CD4-positive, CD25-positive, alpha-beta regulatory T cell (primary cell): ENCODE measurements at regions not wholly inside any gene's neighbourhood (a gene's known extent, or its start where the extent isn't known, plus 50 kb on each side); places are given as distances from the start of the nearest gene placed in this dataset.

Experiments
- ATAC-seq, 2 donors: fragments of 150-1000 bp; cut with Tn5 transposase; one replicate each; pipeline ENCODE4 v1.10.0; 2021; ENCODE audit warnings: low read depth in 2 of 2, moderate number of reproducible peaks in 2 of 2, moderate library complexity in 1 of 2
- DNase-seq, 3 donors: peaks; one replicate each; pipeline versions ENCODE4 v3.0.0 to v3.0.0-alpha.2; 2012 to 2022; ENCODE audit warnings: mixed read lengths in 1 of 3
- H3K27ac ChIP-seq: one replicate; pipeline ENCODE4 v1.7.0; 2013; ENCODE audit warnings: mild to moderate bottlenecking, low read length; ENCODE audit not compliant: insufficient read depth, poor library complexity, severe bottlenecking
- H3K27me3 ChIP-seq: one replicate; pipeline ENCODE4 v1.7.0; 2013; ENCODE audit warnings: low read length; ENCODE audit not compliant: control insufficient read depth, insufficient read depth
- H3K36me3 ChIP-seq: one replicate; pipeline ENCODE4 v1.7.0; 2013; ENCODE audit warnings: mild to moderate bottlenecking, low read length, moderate library complexity; ENCODE audit not compliant: control insufficient read depth, insufficient read depth
- H3K4me1 ChIP-seq: 2 replicates; pipeline ENCODE4 v1.7.0; 2013; ENCODE audit warnings: mild to moderate bottlenecking, low read length; ENCODE audit not compliant: insufficient read depth, control insufficient read depth, poor library complexity, severe bottlenecking
- H3K4me3 ChIP-seq: one replicate; pipeline ENCODE4 v1.7.0; 2013; ENCODE audit warnings: low read depth, mild to moderate bottlenecking, low read length, moderate library complexity
- H3K9me3 ChIP-seq, 2 experiments: 1 replicate in 1 of 2; 2 replicates in 1 of 2; pipeline ENCODE4 v1.7.0; 2013; ENCODE audit warnings: low read length in 2 of 2, mild to moderate bottlenecking in 1 of 2, moderate library complexity in 1 of 2; ENCODE audit not compliant: control insufficient read depth in 2 of 2
- H3K27ac Mint-ChIP-seq, 3 donors: one replicate each; pipeline ENCODE4 v1.8.0; 2020 to 2022; ENCODE audit warnings: mild to moderate bottlenecking in 3 of 3, mixed read lengths in 3 of 3, moderate library complexity in 2 of 3
- H3K27me3 Mint-ChIP-seq: one replicate; pipeline ENCODE4 v1.8.0; 2022; ENCODE audit warnings: mild to moderate bottlenecking, mixed read lengths
- H3K36me3 Mint-ChIP-seq: one replicate; pipeline ENCODE4 v1.8.0; 2020; ENCODE audit warnings: mixed read lengths
- H3K4me1 Mint-ChIP-seq, 4 donors: one replicate each; pipeline ENCODE4 v1.8.0; 2020 to 2022; ENCODE audit warnings: mixed read lengths in 4 of 4, mild to moderate bottlenecking in 1 of 4
- H3K4me3 Mint-ChIP-seq, 4 donors: one replicate each; pipeline ENCODE4 v1.8.0; 2020 to 2022; ENCODE audit warnings: mild to moderate bottlenecking in 4 of 4, mixed read lengths in 4 of 4, moderate library complexity in 3 of 4
- H3K9me3 Mint-ChIP-seq, 7 donors: one replicate each; pipeline ENCODE4 v1.8.0; 2020 to 2022; ENCODE audit warnings: mixed read lengths in 7 of 7, mild to moderate bottlenecking in 3 of 7, moderate library complexity in 2 of 7

DNA sequence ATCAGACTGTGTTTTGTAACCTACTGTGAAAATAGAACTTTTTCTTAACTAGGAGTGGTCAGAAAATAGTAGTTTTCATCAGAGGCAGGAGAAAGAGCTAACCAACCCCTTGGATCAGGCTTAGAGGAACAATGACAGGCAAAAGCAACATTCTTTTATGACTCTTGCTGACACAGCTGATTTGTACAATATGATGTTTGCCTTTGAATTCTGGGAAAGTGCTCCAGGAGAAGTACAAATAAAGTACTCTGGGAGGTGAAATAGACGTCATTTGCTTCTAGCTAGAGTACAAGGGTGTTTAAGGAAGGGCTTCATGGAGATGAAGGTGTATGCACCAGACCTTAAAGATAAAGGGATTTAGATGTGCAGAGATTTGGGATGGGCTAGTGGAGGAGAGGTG, 75.1 kb upstream of the KIAA1217 start:
- Histone ChIP-seq H3K36me3 (no peaks in the 10 kb centered on the region), H3K27ac (no peak overlapping the region), H3K4me3 (no peak overlapping the region), H3K4me1 (no peaks in the 10 kb centered on the region), H3K9me3 (no peaks in the 10 kb centered on the region), H3K27me3 (no peaks in the 10 kb centered on the region)
- no peak overlapping the region for H3K27ac Mint-ChIP-seq
- H3K36me3 Mint-ChIP-seq, result no peaks in the 10 kb centered on the region
- H3K4me1 Mint-ChIP-seq, result no peaks in the 10 kb centered on the region
- ATAC-seq (no peak), DNase-seq (no peak)
- H3K9me3 Mint-ChIP-seq, result peaks cover 0 to 4% (median 0%) of the 10 kb centered on the region in 7 donors
- H3K4me3 Mint-ChIP-seq, result no peak overlapping the region
- H3K27me3 Mint-ChIP-seq, result no peaks in the 10 kb centered on the region

DNA sequence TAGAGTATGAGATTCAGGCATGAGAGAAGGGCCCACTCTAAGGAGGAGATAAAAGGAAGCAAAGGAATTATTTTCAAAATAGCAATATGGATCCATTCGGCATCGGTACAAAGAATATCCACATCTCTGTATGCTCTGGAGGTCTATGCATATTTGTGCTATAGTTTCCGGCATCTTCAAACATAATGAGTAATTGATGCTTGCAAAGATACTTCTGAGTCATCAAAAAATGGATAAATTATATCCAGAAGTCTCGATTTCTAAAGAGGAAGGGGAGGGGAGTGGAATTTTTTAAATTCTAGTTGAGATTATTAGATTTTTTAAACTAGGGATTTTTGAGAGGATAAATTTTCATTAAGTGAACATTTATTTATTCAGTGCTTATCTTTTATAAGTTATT, 72.9 kb upstream of the KIAA1217 start:
- no peaks in the 10 kb centered on the region for H3K27me3 ChIP-seq
- Mint-ChIP-seq H3K36me3 (no peaks in the 10 kb centered on the region), H3K27me3 (no peaks in the 10 kb centered on the region)

DNA sequence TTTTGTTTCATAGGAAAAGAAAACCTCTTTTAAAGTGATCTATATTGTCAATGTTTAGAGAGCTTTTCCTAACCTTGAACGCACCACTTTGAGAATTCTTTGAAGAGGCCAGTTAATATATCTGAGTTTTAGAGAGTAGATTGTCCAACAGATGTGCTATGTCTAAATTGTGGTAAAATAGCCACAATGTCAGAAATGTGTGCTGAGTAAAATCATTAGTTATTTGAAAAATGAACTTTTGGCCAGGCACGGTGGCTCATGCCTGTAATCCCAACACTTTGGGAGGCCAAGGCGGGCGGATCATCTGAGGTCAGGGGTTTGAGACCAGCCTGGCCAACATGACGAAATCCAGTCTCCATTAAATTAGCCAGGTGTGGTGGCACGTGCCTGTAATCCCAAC, 61.6 kb upstream of the KIAA1217 start:
- no peak overlapping the region for H3K27ac Mint-ChIP-seq
- H3K9me3 Mint-ChIP-seq, result peaks cover 0 to 7% (median 1%) of the 10 kb centered on the region in 7 donors
- no peak overlapping the region for H3K4me3 ChIP-seq
- peaks cover 5% of the 10 kb centered on the region for H3K27me3 Mint-ChIP-seq
- H3K36me3 Mint-ChIP-seq, result no peaks in the 10 kb centered on the region
- H3K27me3 ChIP-seq, result no peaks in the 10 kb centered on the region
- H3K36me3 ChIP-seq, result no peaks in the 10 kb centered on the region
- no peaks in the 10 kb centered on the region for H3K4me1 Mint-ChIP-seq
- no peaks in the 10 kb centered on the region for H3K9me3 ChIP-seq
- H3K4me1 ChIP-seq, result no peaks in the 10 kb centered on the region
- no peak overlapping the region for H3K27ac ChIP-seq
- no peak overlapping the region for H3K4me3 Mint-ChIP-seq
- DNase-seq (no peak), ATAC-seq (no peak)

More for the DNA sequence above, 72.9 kb upstream of the KIAA1217 start:
- H3K4me1 ChIP-seq, result no peaks in the 10 kb centered on the region
- DNase-seq, result no peak
- H3K9me3 ChIP-seq, result peaks cover 0 to 2% of the 10 kb centered on the region in 2 experiments
- H3K36me3 ChIP-seq, result no peaks in the 10 kb centered on the region
- H3K27ac Mint-ChIP-seq, result no peak overlapping the region
- ATAC-seq, result no peak
- H3K4me3 Mint-ChIP-seq, result no peak overlapping the region
- H3K4me1 Mint-ChIP-seq, result no peaks in the 10 kb centered on the region
- no peak overlapping the region for H3K27ac ChIP-seq
- H3K4me3 ChIP-seq, result no peak overlapping the region
- peaks cover 0 to 3% (median 1%) of the 10 kb centered on the region in 7 donors for H3K9me3 Mint-ChIP-seq

DNA sequence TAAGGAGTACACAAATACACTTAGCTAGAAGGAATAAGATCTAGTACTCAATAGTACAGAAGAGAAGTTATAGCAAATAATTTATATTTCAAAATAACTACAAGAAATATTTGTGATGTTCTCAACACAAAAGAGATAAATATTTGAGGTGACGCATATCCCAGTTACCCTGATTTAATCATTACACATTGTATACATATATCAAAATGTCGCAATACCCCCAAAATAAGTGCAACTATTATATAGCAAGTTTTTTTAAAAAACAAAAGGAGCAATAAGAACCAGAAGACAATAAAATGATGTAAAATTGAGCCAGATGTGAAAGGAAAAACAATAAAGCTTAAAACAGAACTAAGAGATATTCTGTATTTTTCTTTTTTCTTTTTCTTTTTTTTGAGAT, 59.3 kb upstream of the KIAA1217 start:
- Mint-ChIP-seq H3K4me1 (no peaks in the 10 kb centered on the region), H3K27me3 (peaks cover 5% of the 10 kb centered on the region), H3K4me3 (no peak overlapping the region), H3K27ac (no peak overlapping the region), H3K36me3 (no peaks in the 10 kb centered on the region), H3K9me3 (peaks cover 0 to 7% (median 0%) of the 10 kb centered on the region in 7 donors)
- H3K4me1 ChIP-seq, result no peaks in the 10 kb centered on the region
- no peaks in the 10 kb centered on the region for H3K36me3 ChIP-seq
- H3K27me3 ChIP-seq, result no peaks in the 10 kb centered on the region
- no peak overlapping the region for H3K4me3 ChIP-seq
- DNase-seq (no peak), ATAC-seq (no peak)
- H3K9me3 ChIP-seq, result no peaks in the 10 kb centered on the region
- no peak overlapping the region for H3K27ac ChIP-seq

DNA sequence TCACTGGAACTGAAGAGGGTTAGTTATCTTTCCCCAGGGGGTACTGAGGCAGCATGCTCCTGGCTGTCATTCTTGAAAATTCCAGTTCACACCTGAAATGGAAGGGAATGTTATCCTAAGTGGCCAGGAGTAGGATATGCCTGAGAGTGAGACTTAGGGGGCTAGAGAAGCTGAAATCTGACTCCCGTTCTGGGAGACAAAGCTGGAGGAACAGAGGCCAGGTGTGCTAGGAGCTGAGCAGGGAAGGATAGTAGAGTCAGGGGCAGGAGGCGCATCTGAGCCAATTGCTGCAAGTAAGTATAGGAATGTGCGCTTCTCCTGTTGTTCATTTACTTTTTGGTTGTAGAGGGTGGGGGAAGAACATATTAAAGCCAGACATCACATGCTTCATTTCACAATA, 58.1 kb upstream of the KIAA1217 start:
- Mint-ChIP-seq H3K36me3 (no peaks in the 10 kb centered on the region), H3K4me3 (no peak overlapping the region), H3K4me1 (no peaks in the 10 kb centered on the region), H3K27ac (no peak overlapping the region), H3K27me3 (peaks cover 5% of the 10 kb centered on the region), H3K9me3 (peaks cover 0 to 5% (median 1%) of the 10 kb centered on the region in 7 donors)
- no peaks in the 10 kb centered on the region for H3K36me3 ChIP-seq
- no peaks in the 10 kb centered on the region for H3K27me3 ChIP-seq
- no peaks in the 10 kb centered on the region for H3K4me1 ChIP-seq
- DNase-seq (no peak), ATAC-seq (no peak)
- H3K9me3 ChIP-seq, result no peaks in the 10 kb centered on the region
- no peak overlapping the region for H3K4me3 ChIP-seq
- no peak overlapping the region for H3K27ac ChIP-seq

DNA sequence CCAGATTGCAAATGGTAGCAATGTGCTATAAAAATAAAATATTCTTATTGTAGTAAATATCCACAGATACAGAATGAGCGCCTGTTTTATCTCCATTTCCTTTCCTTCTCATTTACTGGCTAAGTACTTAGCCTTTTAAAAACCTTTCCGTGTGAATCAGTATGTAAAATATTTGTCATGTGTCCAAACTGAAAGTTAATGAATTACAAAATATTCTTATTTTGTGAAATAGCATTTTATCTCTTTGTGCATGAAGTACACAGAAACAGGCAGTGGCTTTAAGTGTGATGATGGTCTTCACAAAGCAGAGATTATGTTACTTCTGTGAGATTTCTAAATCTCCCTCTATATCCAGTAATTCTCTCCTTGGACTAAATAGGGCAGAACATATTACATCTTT, 56.7 kb upstream of the KIAA1217 start:
- H3K9me3 Mint-ChIP-seq, result peaks cover 0 to 9% (median 2%) of the 10 kb centered on the region in 7 donors
- Histone ChIP-seq H3K27ac (no peak overlapping the region), H3K36me3 (no peaks in the 10 kb centered on the region), H3K9me3 (no peaks in the 10 kb centered on the region), H3K27me3 (no peaks in the 10 kb centered on the region), H3K4me3 (no peak overlapping the region), H3K4me1 (no peaks in the 10 kb centered on the region)
- DNase-seq (no peak), ATAC-seq (no peak)
- no peaks in the 10 kb centered on the region for H3K36me3 Mint-ChIP-seq
- H3K27ac Mint-ChIP-seq, result no peak overlapping the region
- H3K4me1 Mint-ChIP-seq, result no peaks in the 10 kb centered on the region
- H3K27me3 Mint-ChIP-seq, result peaks cover 5% of the 10 kb centered on the region
- H3K4me3 Mint-ChIP-seq, result no peak overlapping the region

DNA sequence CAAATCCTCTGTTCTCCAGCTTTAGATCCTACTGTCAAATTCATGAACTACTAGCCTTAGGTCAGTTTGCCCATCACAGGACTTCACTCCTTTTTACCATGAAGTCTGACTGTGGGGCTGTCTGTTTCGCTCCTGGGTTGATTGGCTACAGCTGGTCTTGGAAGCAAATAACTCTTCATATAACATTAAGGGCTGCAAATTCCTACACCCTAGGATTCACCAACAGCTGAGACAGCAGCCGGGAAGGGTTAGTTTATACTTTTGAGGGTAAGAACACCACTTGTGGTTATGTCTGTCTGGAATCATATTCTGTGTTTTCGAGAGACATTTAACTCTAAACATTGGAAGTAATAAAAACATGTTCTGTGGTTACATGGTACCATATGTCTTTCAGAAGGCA, 55.9 kb upstream of the KIAA1217 start:
- H3K9me3 ChIP-seq, result no peaks in the 10 kb centered on the region
- no peaks in the 10 kb centered on the region for H3K27me3 ChIP-seq
- H3K36me3 ChIP-seq, result no peaks in the 10 kb centered on the region
- Mint-ChIP-seq H3K27ac (no peak overlapping the region), H3K4me1 (no peaks in the 10 kb centered on the region), H3K9me3 (peaks cover 0 to 10% (median 5%) of the 10 kb centered on the region in 7 donors), H3K36me3 (no peaks in the 10 kb centered on the region), H3K27me3 (peaks cover 5% of the 10 kb centered on the region), H3K4me3 (no peak overlapping the region)
- no peak overlapping the region for H3K27ac ChIP-seq
- no peak for ATAC-seq
- no peak overlapping the region for H3K4me3 ChIP-seq
- no peak for DNase-seq
- H3K4me1 ChIP-seq, result no peaks in the 10 kb centered on the region

DNA sequence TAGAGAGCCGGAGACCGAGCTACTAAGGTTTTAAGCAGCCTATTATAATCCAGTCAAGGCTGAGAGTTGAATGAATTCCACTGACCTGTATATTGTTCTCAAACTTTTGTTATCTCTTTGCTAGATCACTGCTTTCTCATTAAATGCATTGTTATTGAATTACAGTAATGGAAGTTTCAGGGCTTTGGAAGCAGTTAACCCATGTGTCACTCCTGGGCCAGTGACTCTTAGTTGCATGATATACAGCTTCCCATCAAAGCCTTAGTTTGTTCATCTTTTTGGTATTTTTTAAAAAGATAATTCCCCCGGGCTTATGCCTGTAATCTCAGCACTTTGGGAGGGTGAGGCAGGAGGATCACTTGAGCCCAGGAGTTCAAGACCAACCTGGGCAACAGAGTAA, 55.4 kb upstream of the KIAA1217 start:
- Histone ChIP-seq H3K9me3 (no peaks in the 10 kb centered on the region), H3K27ac (no peak overlapping the region), H3K36me3 (no peaks in the 10 kb centered on the region), H3K4me1 (no peaks in the 10 kb centered on the region), H3K4me3 (no peak overlapping the region), H3K27me3 (no peaks in the 10 kb centered on the region)
- Mint-ChIP-seq H3K27ac (no peak overlapping the region), H3K4me1 (no peaks in the 10 kb centered on the region), H3K36me3 (no peaks in the 10 kb centered on the region), H3K4me3 (no peak overlapping the region), H3K9me3 (peaks cover 0 to 13% (median 5%) of the 10 kb centered on the region in 7 donors), H3K27me3 (peaks cover 5% of the 10 kb centered on the region)
- DNase-seq (no peak), ATAC-seq (no peak)
